OCI-LY7 (cell line): ENCODE measurements at regions not wholly inside any gene's neighbourhood (a gene's known extent, or its start where the extent isn't known, plus 50 kb on each side); places are given as distances from the start of the nearest gene placed in this dataset.

Experiments
- BruUV-seq: library from RNA; stranded (reverse); fragments of 400-500 nt; replicated peaks from 2 replicates; lab custom pipeline; 2021; lab: Mats Ljungman, UMichigan
- CTCF ChIA-PET: fragments of 300-600 bp; sonication (Branson Sonifier 250); formaldehyde crosslinking; loops from one replicate; lab custom pipeline; 2022; ENCODE audit warnings: antibody characterized with exemption; ENCODE audit not compliant: unreplicated experiment; lab: Charles Lee
- POLR2A ChIA-PET: fragments of 300-600 bp; sonication (Branson Sonifier 250); formaldehyde crosslinking; loops from one replicate; lab custom pipeline; 2022; ENCODE audit warnings: antibody characterized with exemption; lab: Charles Lee
- DNase-seq: peaks from one replicate; pipeline ENCODE4 v3.0.0-alpha.2; 2015; ENCODE audit warnings: low spot score
- H2AFZ ChIP-seq: fragments of 200-600 bp; sonication (generic), shearing (Covaris generic); 2 replicates; pipeline ENCODE4 v1.6.1; 2014; ENCODE audit warnings: mild to moderate bottlenecking, antibody characterized with exemption, low read length, moderate library complexity
- H3K27ac ChIP-seq: fragments of 200-600 bp; sonication (generic); 2 replicates; pipeline ENCODE4 v1.5.1; 2014; ENCODE audit warnings: mixed run types, low read depth, mild to moderate bottlenecking, moderate library complexity, low read length, inconsistent platforms; ENCODE audit not compliant: poor library complexity, severe bottlenecking
- H3K36me3 ChIP-seq: fragments of 200-600 bp; sonication (generic); 2 replicates; pipeline ENCODE4 v1.6.1; 2014; ENCODE audit warnings: mild to moderate bottlenecking, antibody characterized with exemption, low read length, moderate library complexity, mixed read lengths; ENCODE audit not compliant: insufficient read depth
- H3K4me1 ChIP-seq: fragments of 200-600 bp; sonication (generic); 2 replicates; pipeline ENCODE4 v1.5.1; 2014; ENCODE audit warnings: mild to moderate bottlenecking, low read length; ENCODE audit not compliant: insufficient read depth, poor library complexity, severe bottlenecking
- H3K4me2 ChIP-seq: fragments of 200-600 bp; sonication (generic); 2 replicates; pipeline ENCODE4 v1.6.1; 2014; ENCODE audit warnings: mild to moderate bottlenecking, low read length
- H3K4me3 ChIP-seq: fragments of 200-600 bp; sonication (generic); 2 replicates; pipeline ENCODE4 v1.5.1; 2014; ENCODE audit warnings: mild to moderate bottlenecking, low read depth, low read length; ENCODE audit not compliant: poor library complexity, severe bottlenecking
- H3K79me2 ChIP-seq: fragments of 200-600 bp; sonication (generic); 2 replicates; pipeline ENCODE4 v1.6.1; 2016; ENCODE audit warnings: low read depth, mild to moderate bottlenecking, low read length, moderate library complexity, mixed read lengths; ENCODE audit not compliant: insufficient read depth
- H3K9me2 ChIP-seq: fragments of 200-600 bp; sonication (generic); 2 replicates; pipeline ENCODE4 v1.6.1; 2016; ENCODE audit warnings: mild to moderate bottlenecking, low read length, mixed read lengths; ENCODE audit not compliant: insufficient read depth
- H3K9me3 ChIP-seq: fragments of 200-600 bp; sonication (generic); 2 replicates; pipeline ENCODE4 v1.6.1; 2014; ENCODE audit warnings: mild to moderate bottlenecking, mixed run types, low read length, mixed read lengths
- H4K20me1 ChIP-seq: fragments of 200-600 bp; sonication (generic); 2 replicates; pipeline ENCODE4 v1.6.1; 2014; ENCODE audit warnings: mild to moderate bottlenecking, antibody characterized with exemption, low read length, moderate library complexity, mixed read lengths; ENCODE audit not compliant: insufficient read depth
- EZH2phosphoT487 ChIP-seq: fragments of 200-600 bp; sonication (generic); IDR thresholded peaks from 2 replicates; pipeline ENCODE4 v1.6.1; 2018; ENCODE audit warnings: low read depth, borderline replicate concordance, mild to moderate bottlenecking, mixed run types, antibody characterized with exemption, low read length, moderate library complexity, mixed read lengths
- intact Hi-C: fragments of 100-400 bp; cut with micrococcal nuclease; formaldehyde crosslinking; loops from one replicate; pipeline ENCODE4 v1.10.0; 2022; ENCODE audit not compliant: unreplicated experiment
- TF ChIP-seq, protein P1 (sequence below): fragments of 200-600 bp; sonication (generic); conservative IDR thresholded peaks from 2 replicates; pipeline ENCODE4 v1.5.1; 2014; ENCODE audit warnings: mild to moderate bottlenecking, antibody characterized with exemption, low read length, moderate library complexity, mixed read lengths

DNA sequence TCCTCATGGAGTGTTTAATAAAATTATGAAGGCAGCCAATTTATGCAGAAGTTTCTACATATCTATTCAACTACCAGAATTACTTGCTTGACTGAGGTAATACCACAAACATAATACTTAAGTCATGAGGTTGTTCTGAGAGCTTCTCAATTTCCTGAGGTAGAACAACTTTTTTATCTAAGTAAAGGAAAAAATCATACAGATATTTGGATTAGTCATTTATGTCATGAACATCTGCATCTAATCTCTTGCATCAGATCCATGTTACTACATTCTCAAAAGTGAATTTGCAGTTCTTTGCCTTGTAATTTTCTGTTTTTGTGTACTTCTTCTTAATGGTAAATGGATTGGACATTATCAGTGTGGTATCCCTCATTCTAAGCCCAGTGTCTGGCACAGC, 60.4 kb upstream of the RGMB start:
- BruUV-seq = no TSS peak
- POLR2A ChIA-PET = no interaction called here

DNA sequence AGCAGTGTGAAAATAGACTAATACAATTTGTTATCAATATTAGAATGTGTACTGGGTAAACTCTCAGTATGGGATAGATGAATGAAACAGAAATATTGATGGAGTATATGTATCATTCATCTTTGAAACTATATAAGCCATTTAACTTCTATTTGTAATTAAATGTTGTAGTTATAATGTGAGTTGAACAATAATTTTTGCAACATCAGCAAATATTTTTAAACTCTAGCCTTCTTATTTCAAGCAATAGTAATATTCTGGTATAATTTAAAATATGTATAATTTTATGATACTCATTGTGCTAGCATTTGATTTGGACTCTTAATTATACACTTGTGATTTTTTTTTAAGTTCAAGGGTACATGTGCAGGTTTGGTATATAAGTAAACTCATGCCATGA, 59.6 kb upstream of the RGMB start:
- ChIA-PET POLR2A (interaction anchor here (0.6 kb wide), 1 partner anchor 59 kb away, joined by 3 read pairs; no protein-coding TSS in a partner anchor), CTCF (no interaction called here)
- Histone ChIP-seq H3K9me2 (no peaks in the 10 kb centered on the region), H3K9me3 (no peaks in the 10 kb centered on the region), H3K4me1 (no peaks in the 10 kb centered on the region), H3K4me2 (no peak overlapping the region), H4K20me1 (no peaks in the 10 kb centered on the region), H3K36me3 (no peaks in the 10 kb centered on the region), H3K27ac (no peak overlapping the region), H3K79me2 (no peaks in the 10 kb centered on the region), H2AFZ (no peak overlapping the region), H3K4me3 (no peak overlapping the region)
- BruUV-seq = no TSS peak
- TF ChIP-seq, protein P1, sequence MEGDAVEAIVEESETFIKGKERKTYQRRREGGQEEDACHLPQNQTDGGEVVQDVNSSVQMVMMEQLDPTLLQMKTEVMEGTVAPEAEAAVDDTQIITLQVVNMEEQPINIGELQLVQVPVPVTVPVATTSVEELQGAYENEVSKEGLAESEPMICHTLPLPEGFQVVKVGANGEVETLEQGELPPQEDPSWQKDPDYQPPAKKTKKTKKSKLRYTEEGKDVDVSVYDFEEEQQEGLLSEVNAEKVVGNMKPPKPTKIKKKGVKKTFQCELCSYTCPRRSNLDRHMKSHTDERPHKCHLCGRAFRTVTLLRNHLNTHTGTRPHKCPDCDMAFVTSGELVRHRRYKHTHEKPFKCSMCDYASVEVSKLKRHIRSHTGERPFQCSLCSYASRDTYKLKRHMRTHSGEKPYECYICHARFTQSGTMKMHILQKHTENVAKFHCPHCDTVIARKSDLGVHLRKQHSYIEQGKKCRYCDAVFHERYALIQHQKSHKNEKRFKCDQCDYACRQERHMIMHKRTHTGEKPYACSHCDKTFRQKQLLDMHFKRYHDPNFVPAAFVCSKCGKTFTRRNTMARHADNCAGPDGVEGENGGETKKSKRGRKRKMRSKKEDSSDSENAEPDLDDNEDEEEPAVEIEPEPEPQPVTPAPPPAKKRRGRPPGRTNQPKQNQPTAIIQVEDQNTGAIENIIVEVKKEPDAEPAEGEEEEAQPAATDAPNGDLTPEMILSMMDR = no peak
- no peak for TF ChIP-seq EZH2phosphoT487
- intact Hi-C loops = no loop called here
- no peak for DNase-seq

More for the DNA sequence above, 60.4 kb upstream of the RGMB start:
- no peaks in the 10 kb centered on the region for H3K36me3 ChIP-seq
- H3K9me3 ChIP-seq = no peaks in the 10 kb centered on the region
- no peak overlapping the region for H3K4me2 ChIP-seq
- no peaks in the 10 kb centered on the region for H3K9me2 ChIP-seq
- no peak for DNase-seq
- H3K79me2 ChIP-seq = no peaks in the 10 kb centered on the region
- intact Hi-C loops = no loop called here
- CTCF ChIA-PET = no interaction called here
- no peaks in the 10 kb centered on the region for H3K4me1 ChIP-seq
- TF ChIP-seq, protein P1 = no peak
- no peak for TF ChIP-seq EZH2phosphoT487
- H3K4me3 ChIP-seq = no peak overlapping the region
- no peaks in the 10 kb centered on the region for H4K20me1 ChIP-seq
- no peak overlapping the region for H3K27ac ChIP-seq
- H2AFZ ChIP-seq = no peak overlapping the region

DNA sequence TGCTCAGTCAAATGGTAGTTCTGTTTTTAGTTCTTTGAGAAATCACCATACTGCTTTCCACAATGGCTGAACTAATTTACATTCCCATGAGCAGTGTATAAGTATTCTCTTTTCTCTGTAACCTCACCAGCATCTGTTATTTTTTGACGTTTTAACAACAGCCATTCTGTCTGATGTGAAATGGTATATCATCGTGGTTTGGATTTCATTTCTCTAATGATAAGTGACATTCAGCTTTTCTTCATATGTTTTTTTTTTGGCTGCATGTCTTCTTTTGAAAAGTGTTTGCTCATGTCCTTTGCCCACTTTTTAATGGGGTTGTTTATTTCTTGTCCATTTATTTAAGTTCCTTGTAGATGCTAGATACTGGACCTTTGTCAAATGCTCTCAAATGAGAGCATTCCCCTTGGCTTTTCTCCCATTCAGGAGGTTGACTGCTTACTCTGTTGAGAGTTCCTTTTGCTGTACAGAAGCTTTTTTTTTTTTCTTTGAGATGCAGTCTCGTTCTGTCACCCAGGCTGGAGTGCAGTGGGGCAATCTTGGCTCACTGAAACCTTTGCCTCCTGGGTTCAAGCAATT, 58.7 kb upstream of the RGMB start:
- Histone ChIP-seq H3K4me1 (no peaks in the 10 kb centered on the region), H3K4me3 (no peak overlapping the region), H3K9me3 (no peaks in the 10 kb centered on the region), H3K27ac (no peak overlapping the region), H4K20me1 (no peaks in the 10 kb centered on the region), H3K9me2 (no peaks in the 10 kb centered on the region), H3K79me2 (no peaks in the 10 kb centered on the region), H3K36me3 (no peaks in the 10 kb centered on the region), H3K4me2 (no peak overlapping the region), H2AFZ (no peak overlapping the region)
- DNase-seq = no peak
- intact Hi-C loops = no loop called here
- ChIA-PET CTCF (no interaction called here), POLR2A (interaction anchor here (0.6 to 1.1 kb wide), 3 partner anchors 22 to 244 kb away, joined by 3 to 5 read pairs (median 5); no protein-coding TSS in a partner anchor)
- TF ChIP-seq, protein P1 = no peak
- TF ChIP-seq EZH2phosphoT487 = no peak
- BruUV-seq = no TSS peak
